ENCODE measurements at regions not wholly inside any gene's neighbourhood (a gene's known extent, or its start where the extent isn't known, plus 50 kb on each side); places are given as distances from the start of the nearest gene placed in this dataset.

- TF ChIP-seq CTCF (IDR thresholded peaks at IDR 0.05; ENCODE audit: extremely low read depth in 1 of 2, insufficient read depth in 1 of 2, low read depth in 1 of 2, low read length in 2 of 2) (no peak), POLR2A (IDR thresholded peaks at IDR 0.05; ENCODE audit: low read depth, low read length) (no peak)
Observed at GRCh38 chr17:34143430-34143829, 111.7 kb upstream of the CCL2 start.

All from endothelial cell of umbilical vein (primary cell).